ENCODE measurements at regions not wholly inside any gene's neighbourhood (a gene's known extent, or its start where the extent isn't known, plus 50 kb on each side); places are given as distances from the start of the nearest gene placed in this dataset.

DNA sequence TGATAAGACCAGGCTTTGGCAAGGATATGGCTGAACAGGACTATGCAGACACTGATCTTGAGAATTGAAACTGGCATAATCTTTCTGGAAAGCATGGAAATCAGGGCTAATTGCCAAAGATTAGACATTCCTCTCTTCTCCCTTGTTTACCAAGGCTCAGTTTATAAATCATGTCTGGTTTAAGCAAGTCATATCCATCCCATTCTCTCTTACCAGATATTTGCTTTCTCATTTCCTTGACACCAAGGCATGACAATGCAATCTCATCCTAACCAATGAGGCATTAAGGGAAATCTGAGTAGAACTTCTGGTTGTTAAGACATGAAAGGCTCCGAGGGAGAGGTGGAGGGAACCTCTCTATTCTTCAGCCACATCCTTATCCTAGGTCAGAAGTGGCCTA is 110.3 kb upstream of the CEP85L start:
- TF ChIP-seq, protein P1, sequence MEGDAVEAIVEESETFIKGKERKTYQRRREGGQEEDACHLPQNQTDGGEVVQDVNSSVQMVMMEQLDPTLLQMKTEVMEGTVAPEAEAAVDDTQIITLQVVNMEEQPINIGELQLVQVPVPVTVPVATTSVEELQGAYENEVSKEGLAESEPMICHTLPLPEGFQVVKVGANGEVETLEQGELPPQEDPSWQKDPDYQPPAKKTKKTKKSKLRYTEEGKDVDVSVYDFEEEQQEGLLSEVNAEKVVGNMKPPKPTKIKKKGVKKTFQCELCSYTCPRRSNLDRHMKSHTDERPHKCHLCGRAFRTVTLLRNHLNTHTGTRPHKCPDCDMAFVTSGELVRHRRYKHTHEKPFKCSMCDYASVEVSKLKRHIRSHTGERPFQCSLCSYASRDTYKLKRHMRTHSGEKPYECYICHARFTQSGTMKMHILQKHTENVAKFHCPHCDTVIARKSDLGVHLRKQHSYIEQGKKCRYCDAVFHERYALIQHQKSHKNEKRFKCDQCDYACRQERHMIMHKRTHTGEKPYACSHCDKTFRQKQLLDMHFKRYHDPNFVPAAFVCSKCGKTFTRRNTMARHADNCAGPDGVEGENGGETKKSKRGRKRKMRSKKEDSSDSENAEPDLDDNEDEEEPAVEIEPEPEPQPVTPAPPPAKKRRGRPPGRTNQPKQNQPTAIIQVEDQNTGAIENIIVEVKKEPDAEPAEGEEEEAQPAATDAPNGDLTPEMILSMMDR (conservative IDR thresholded peaks at IDR 0.05; ENCODE audit: low read depth): no peak
- no peak overlapping the region for H3K27ac ChIP-seq
- CTCF ChIA-PET: no interaction called here
- DNase-seq (ENCODE audit: low spot score): no peak
- POLR2A ChIA-PET (ENCODE audit: low non-redundant PET): no interaction called here

DNA sequence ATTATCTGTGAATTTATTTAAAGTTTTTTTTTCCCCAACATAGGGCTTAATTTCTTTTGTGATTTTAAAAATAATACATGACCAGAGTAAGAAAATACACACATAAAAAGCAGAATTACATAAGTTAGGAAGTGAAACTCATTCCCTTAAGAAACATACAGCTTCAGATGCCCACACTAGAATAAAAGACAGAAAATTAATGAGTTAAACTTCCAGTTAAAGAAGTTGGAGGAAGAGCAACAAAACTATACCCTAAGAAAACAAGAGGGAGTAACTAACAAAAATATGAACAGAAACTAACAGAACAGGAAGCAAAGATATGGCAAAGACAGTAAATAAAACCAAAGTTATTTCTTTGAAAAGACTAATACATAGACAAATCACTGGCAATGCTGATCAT is 107.6 kb upstream of the CEP85L start:
- TF ChIP-seq, protein P1 (conservative IDR thresholded peaks at IDR 0.05; ENCODE audit: low read depth): no peak
- ChIA-PET CTCF (no interaction called here), POLR2A (ENCODE audit: low non-redundant PET) (no interaction called here)
- H3K27ac ChIP-seq: no peak overlapping the region
- no peak for DNase-seq (ENCODE audit: low spot score)

DNA sequence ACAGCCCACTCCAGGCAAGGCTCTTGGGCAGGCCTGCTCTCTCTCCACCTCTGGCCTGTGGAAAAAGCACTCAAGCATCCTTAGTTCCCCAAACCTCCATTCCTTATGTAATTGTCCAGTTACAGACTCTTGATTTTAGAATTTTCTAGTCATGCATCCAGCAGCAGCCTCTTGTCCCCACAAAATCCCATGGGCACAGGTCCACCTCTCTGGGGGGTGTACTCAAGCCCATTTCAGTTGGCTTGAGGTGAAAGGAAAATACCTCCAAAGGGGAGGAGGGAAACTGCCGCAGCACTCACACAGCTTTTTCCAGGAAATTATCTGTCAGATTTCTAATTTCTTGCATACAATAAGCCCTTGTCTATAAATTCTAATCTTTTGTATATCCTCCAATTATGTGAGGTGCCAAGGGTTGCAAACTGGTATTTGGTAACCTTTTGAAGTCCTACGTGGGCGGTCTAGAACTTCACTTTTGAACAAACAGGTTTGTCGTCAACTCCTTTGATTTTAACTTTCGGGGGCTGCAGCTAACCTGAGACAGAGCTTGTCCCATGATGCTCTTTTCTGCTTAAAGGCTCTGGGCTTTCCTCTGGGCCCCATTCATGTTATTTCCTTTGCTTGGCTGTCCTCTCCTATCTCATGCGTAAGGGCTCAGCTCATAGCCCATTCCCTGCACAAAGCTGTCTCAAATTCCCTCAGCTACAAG is 104.7 kb upstream of the CEP85L start:
- no peak overlapping the region for H3K27ac ChIP-seq
- DNase-seq (ENCODE audit: low spot score): no peak
- CTCF ChIA-PET: no interaction called here
- TF ChIP-seq, protein P1 (conservative IDR thresholded peaks at IDR 0.05; ENCODE audit: low read depth): no peak
- POLR2A ChIA-PET (ENCODE audit: low non-redundant PET): no interaction called here

DNA sequence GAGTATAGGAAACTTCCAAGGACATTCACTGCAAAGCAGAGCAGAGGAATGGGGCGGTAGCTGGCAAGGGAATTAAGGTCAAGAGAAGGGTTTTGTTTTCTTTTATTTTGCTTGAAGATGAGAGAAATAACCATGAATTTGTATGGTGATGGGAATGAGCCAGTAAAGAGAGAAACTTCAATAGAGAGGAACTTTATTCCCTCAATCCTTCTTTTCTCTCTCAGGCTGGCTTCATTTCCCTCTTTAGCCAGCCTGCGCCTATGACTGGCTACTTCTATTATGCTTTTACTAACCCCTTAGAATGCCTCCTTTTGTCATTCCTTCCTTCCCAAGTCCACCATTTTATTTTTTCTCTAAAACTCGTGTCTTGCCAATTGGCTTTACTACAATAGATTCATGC is 101.4 kb upstream of the CEP85L start:
- CTCF ChIA-PET: no interaction called here
- POLR2A ChIA-PET (ENCODE audit: low non-redundant PET): no interaction called here
- no peak for DNase-seq (ENCODE audit: low spot score)
- no peak overlapping the region for H3K27ac ChIP-seq
- TF ChIP-seq, protein P1 (conservative IDR thresholded peaks at IDR 0.05; ENCODE audit: low read depth): no peak

DNA sequence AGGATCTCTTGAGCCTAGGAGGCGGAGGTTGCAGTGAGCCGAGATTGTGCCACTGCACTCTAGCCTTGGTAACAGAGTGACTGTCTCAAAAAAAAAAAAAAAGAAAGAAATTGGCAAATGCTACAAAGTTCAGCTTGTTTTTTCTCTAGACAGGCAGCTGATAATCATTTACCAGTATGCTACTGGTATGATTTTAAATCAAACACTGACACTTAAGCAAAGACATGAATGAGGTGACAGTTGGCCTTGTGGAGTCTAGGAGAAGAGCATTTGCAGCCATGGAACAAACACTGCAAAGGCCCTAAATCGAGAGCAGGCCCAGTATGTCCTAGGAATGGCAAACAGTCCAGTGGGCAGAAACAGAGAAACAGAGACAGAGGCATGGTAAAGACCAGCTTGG is 99.7 kb upstream of the CEP85L start:
- ChIA-PET CTCF (no interaction called here), POLR2A (ENCODE audit: low non-redundant PET) (no interaction called here)

DNA sequence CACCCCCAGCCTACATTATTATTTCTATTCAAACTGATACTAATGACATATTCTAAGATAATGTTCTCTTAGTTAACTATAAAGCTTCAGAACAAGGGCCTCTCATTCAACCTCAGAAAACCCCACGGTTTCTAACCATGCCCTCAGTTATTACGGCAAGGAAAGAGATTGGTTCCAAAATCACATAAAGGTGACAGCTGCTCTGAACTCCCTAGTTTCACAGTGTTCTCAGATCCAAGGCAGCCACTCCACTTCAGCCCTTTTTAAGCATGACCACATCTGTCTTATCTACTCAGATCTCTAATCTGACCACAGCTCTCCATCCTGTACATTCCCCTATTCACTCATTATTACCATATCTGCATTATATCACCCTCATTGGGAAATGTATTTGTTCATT is 98.8 kb upstream of the CEP85L start:
- DNase-seq (ENCODE audit: low spot score): no peak
- ChIA-PET CTCF (interaction anchor here (0.6 kb wide), 1 partner anchor 187 kb away, joined by 4 read pairs; no protein-coding TSS in a partner anchor), POLR2A (ENCODE audit: low non-redundant PET) (no interaction called here)
- no peak overlapping the region for H3K27ac ChIP-seq
- TF ChIP-seq, protein P1 (conservative IDR thresholded peaks at IDR 0.05; ENCODE audit: low read depth): no peak

More for the DNA sequence above, 99.7 kb upstream of the CEP85L start:
- H3K27ac ChIP-seq: no peak overlapping the region
- DNase-seq (ENCODE audit: low spot score): no peak
- TF ChIP-seq, protein P1 (conservative IDR thresholded peaks at IDR 0.05; ENCODE audit: low read depth): no peak

Measured in RWPE1 (cell line).